ENCODE measurements at regions not wholly inside any gene's neighbourhood (a gene's known extent, or its start where the extent isn't known, plus 50 kb on each side); places are given as distances from the start of the nearest gene placed in this dataset.

DNA sequence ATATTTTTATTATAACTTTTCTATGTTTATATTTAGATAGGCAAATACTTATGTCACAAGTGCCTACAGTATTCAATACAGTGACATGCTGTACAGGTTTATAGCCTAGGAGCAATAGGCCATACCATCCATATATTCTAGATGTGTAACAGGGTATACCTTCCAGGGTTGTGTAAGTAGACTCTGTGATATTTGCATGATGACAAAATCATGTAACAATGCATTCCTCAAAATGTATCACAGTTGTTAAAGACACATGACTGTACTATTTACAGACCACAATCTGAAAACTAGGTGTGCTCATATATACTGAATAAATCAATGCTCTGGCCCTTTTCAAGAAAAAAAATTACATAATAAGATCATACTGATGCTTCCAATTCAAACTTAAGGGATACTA is 433.2 kb upstream of the RGPD4 start:
- no peak overlapping the region for H3K4me3 ChIP-seq
- H3K4me1 ChIP-seq = no peaks in the 10 kb centered on the region
- H3K27ac ChIP-seq = no peak overlapping the region
- no peaks in the 10 kb centered on the region for H3K9me3 ChIP-seq
- DNase-seq = no peak
- intact Hi-C loops (cut with DNase I) = no loop called here
- no peaks in the 10 kb centered on the region for H3K27me3 ChIP-seq
- no peak for ATAC-seq
- no peak for TF ChIP-seq POLR2A (IDR thresholded peaks at IDR 0.05)
- TF ChIP-seq, protein P1, sequence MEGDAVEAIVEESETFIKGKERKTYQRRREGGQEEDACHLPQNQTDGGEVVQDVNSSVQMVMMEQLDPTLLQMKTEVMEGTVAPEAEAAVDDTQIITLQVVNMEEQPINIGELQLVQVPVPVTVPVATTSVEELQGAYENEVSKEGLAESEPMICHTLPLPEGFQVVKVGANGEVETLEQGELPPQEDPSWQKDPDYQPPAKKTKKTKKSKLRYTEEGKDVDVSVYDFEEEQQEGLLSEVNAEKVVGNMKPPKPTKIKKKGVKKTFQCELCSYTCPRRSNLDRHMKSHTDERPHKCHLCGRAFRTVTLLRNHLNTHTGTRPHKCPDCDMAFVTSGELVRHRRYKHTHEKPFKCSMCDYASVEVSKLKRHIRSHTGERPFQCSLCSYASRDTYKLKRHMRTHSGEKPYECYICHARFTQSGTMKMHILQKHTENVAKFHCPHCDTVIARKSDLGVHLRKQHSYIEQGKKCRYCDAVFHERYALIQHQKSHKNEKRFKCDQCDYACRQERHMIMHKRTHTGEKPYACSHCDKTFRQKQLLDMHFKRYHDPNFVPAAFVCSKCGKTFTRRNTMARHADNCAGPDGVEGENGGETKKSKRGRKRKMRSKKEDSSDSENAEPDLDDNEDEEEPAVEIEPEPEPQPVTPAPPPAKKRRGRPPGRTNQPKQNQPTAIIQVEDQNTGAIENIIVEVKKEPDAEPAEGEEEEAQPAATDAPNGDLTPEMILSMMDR (IDR thresholded peaks at IDR 0.05) = no peak
- no peaks in the 10 kb centered on the region for H3K36me3 ChIP-seq (replicated peaks in 1 of 2; ENCODE audit: insufficient read depth in 1 of 2, low read depth in 2 of 2)

DNA sequence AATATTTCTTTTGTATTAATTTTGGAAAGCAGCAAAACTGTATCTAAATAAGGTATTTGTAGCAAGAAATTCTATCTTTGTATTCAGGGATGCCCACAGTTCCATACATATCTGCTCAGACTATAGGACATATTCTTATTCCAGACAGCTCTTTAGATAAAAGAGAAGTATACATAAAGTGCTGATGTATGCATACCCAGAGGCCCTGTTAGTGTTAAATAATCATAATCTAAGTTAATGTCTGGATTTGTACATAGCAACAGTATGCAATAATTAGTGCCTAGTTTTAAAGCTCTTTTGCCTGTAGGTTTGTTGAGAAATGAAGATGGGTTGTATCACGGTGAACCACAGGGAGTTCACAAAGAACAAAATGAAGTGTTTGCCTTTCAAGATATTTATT is 428.0 kb upstream of the RGPD4 start:
- Histone ChIP-seq H3K4me3 (no peak overlapping the region), H3K4me1 (no peaks in the 10 kb centered on the region), H3K27ac (no peak overlapping the region), H3K36me3 (replicated peaks in 1 of 2; ENCODE audit: insufficient read depth in 1 of 2, low read depth in 2 of 2) (no peaks in the 10 kb centered on the region), H3K27me3 (no peaks in the 10 kb centered on the region), H3K9me3 (no peaks in the 10 kb centered on the region)
- 82 to 85% methylated on average over 1 of the region's 1 CpG for WGBS, 2 donors
- no peak for ATAC-seq
- no peak for DNase-seq
- no peak for TF ChIP-seq POLR2A (IDR thresholded peaks at IDR 0.05)
- TF ChIP-seq, protein P1 (IDR thresholded peaks at IDR 0.05) = no peak
- intact Hi-C loops (cut with DNase I) = no loop called here

DNA sequence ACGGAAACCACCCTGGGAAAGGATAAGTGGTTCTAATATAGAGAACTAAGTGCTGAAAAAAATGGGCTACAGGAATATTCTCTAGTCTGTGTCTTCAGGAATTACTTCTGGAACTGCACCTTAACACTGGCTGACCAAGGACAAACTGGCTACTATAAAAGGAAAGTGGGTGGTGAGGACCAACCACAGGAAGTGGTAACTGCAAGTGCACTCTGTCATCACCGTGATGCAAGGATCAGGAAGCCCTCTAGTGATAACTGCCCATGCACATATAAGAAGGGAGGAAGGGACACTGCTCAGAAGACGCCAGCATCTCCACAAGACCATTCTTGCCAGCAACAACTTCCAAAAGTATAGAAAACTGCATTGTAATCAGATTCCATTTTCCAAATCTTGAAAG is 424.4 kb upstream of the RGPD4 start:
- Histone ChIP-seq H3K27me3 (no peaks in the 10 kb centered on the region), H3K9me3 (no peaks in the 10 kb centered on the region), H3K27ac (no peak overlapping the region), H3K4me3 (no peak overlapping the region), H3K36me3 (replicated peaks in 1 of 2; ENCODE audit: insufficient read depth in 1 of 2, low read depth in 2 of 2) (no peaks in the 10 kb centered on the region), H3K4me1 (no peaks in the 10 kb centered on the region)
- no peak for TF ChIP-seq POLR2A (IDR thresholded peaks at IDR 0.05)
- TF ChIP-seq, protein P1 (IDR thresholded peaks at IDR 0.05) = no peak
- DNase-seq (no peak), ATAC-seq (no peak)
- intact Hi-C loops (cut with DNase I) = no loop called here
- 34 to 37% methylated on average over 3 of the region's 3 CpGs for WGBS, 2 donors

DNA sequence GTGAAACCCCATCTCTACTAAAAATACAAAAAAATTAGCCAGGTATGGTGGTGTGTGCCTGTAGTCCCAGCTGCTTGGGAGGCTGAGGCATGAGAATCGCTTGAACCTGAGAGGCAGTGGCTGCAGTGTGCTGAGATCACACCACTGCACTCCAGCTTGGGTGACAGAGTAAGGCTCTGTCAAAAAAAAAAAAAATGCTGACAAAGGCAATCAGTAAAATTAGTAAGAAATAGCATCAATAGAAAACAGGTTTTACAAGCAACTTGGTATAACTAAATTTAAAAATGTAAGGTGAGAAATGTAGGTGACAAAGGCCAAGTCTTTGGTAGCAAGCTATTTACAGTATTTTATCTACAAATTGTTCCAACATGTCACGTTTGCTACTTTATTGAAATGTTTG is 421.4 kb upstream of the RGPD4 start:
- ATAC-seq (no peak), DNase-seq (no peak)
- H3K36me3 ChIP-seq (replicated peaks in 1 of 2; ENCODE audit: insufficient read depth in 1 of 2, low read depth in 2 of 2) = no peaks in the 10 kb centered on the region
- intact Hi-C loops (cut with DNase I) = no loop called here
- TF ChIP-seq, protein P1 (IDR thresholded peaks at IDR 0.05) = no peak
- no peak for TF ChIP-seq POLR2A (IDR thresholded peaks at IDR 0.05)
- H3K27ac ChIP-seq = no peak overlapping the region
- no peaks in the 10 kb centered on the region for H3K4me1 ChIP-seq
- H3K9me3 ChIP-seq = no peaks in the 10 kb centered on the region
- H3K27me3 ChIP-seq = no peaks in the 10 kb centered on the region
- WGBS, 2 donors = 43 to 56% methylated on average over 2 of the region's 2 CpGs
- no peak overlapping the region for H3K4me3 ChIP-seq

DNA sequence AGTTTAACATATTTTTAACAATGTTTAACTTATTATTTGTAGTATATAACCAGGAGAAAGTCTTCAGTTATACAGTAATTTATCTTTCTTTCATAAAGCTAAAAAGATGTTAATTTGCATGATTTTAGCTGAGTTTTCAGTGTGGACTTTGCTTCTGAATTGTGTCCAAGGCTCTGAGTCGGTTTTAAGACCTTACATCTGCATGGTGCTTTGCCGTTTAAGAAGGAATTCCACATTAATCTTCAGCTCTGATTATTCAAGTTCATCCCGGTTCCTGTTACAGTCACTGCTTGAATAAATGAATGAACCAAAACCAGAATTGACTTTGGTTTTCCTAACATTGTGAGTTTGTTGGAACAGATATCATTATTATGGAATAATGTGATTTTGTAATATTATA is 419.7 kb upstream of the RGPD4 start:
- no peaks in the 10 kb centered on the region for H3K27me3 ChIP-seq
- no peak for ATAC-seq
- intact Hi-C loops (cut with DNase I) = no loop called here
- H3K4me3 ChIP-seq = no peak overlapping the region
- no peak for DNase-seq
- H3K4me1 ChIP-seq = no peaks in the 10 kb centered on the region
- TF ChIP-seq, protein P1 (IDR thresholded peaks at IDR 0.05) = no peak
- TF ChIP-seq POLR2A (IDR thresholded peaks at IDR 0.05) = no peak
- 16 to 20% methylated on average over 3 of the region's 3 CpGs for WGBS, 2 donors
- no peaks in the 10 kb centered on the region for H3K36me3 ChIP-seq (replicated peaks in 1 of 2; ENCODE audit: insufficient read depth in 1 of 2, low read depth in 2 of 2)
- no peak overlapping the region for H3K27ac ChIP-seq
- no peaks in the 10 kb centered on the region for H3K9me3 ChIP-seq
